HUES64 (cell line): ENCODE measurements at regions not wholly inside any gene's neighbourhood (a gene's known extent, or its start where the extent isn't known, plus 50 kb on each side); places are given as distances from the start of the nearest gene placed in this dataset.

ENCODE experiments used
- H3K27ac ChIP-seq: 2 replicates; pipeline ENCODE4 v1.7.0; 2013; ENCODE audit warnings: low read depth, low read length, inconsistent platforms
- H3K27me3 ChIP-seq: 2 replicates; pipeline ENCODE4 v1.6.1; 2013; ENCODE audit warnings: mild to moderate bottlenecking, low read length; ENCODE audit not compliant: insufficient read depth
- H3K36me3 ChIP-seq: 2 replicates; pipeline ENCODE4 v1.6.1; 2013; ENCODE audit warnings: mild to moderate bottlenecking, low read length; ENCODE audit not compliant: insufficient read depth
- H3K4me1 ChIP-seq: 2 replicates; pipeline ENCODE4 v1.6.1; 2013; ENCODE audit warnings: mild to moderate bottlenecking, low read length, moderate library complexity; ENCODE audit not compliant: insufficient read depth
- H3K4me3 ChIP-seq: 2 replicates; pipeline ENCODE4 v1.5.1; 2013; ENCODE audit warnings: mild to moderate bottlenecking, low read length, moderate library complexity
- H3K9ac ChIP-seq: 2 replicates; pipeline ENCODE4 v1.6.1; 2013; ENCODE audit warnings: mild to moderate bottlenecking, low read depth, low read length
- H3K9me3 ChIP-seq: 2 replicates; pipeline ENCODE4 v1.6.1; 2013; ENCODE audit warnings: low read depth, low read length; ENCODE audit not compliant: insufficient read depth
- WGBS: fragments of 150-250, 120-280 bp; methylation state at CpG from one replicate; pipeline ENCODE4 v1.1.7; 2013; ENCODE audit warnings: missing lambda C conversion rate; 5-methylcytosine and 5-hydroxymethylcytosine counted together

DNA sequence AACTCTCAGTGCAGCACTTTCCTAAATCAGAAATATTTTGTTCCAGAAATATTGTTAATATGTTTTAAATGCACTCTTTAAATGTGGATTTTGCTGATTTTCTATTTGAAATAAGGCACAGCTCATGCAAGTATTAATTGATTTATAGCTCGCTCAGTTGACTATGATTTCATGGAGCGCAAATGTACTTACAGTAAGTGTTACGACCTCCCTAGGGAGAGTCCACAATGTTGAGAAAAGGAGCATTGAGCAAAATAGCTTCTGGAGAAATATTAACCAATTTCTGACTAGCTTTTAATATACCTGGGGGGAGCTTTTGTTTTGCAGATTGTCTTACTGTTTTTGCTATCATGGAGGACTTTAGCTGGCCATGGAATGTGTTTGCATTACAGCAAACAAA is 1687.5 kb downstream of the STIM2 start:
- Histone ChIP-seq H3K4me1 (peaks cover 4% of the 10 kb centered on the region; the same call in 1 of the 2 replicates), H3K4me3 (no peak overlapping the region), H3K9me3 (no peaks in the 10 kb centered on the region), H3K9ac (no peak overlapping the region), H3K27me3 (no peaks in the 10 kb centered on the region), H3K36me3 (no peaks in the 10 kb centered on the region), H3K27ac (no peak overlapping the region)
- WGBS: 93% methylated on average over 3 of the region's 3 CpGs

- no peaks in the 10 kb centered on the region for H3K9me3 ChIP-seq
- H3K27ac ChIP-seq: no peak overlapping the region
- 78% methylated on average over 6 of the region's 6 CpGs for WGBS
- H3K4me1 ChIP-seq: peaks cover 4% of the 10 kb centered on the region; the same call in 1 of the 2 replicates
- no peaks in the 10 kb centered on the region for H3K27me3 ChIP-seq
- no peak overlapping the region for H3K4me3 ChIP-seq
- no peaks in the 10 kb centered on the region for H3K36me3 ChIP-seq
- no peak overlapping the region for H3K9ac ChIP-seq
Measured at GRCh38 chr4:28548594-28548993, 1688.0 kb downstream of the STIM2 start.

- no peak overlapping the region for H3K9ac ChIP-seq
- H3K27me3 ChIP-seq: no peaks in the 10 kb centered on the region
- H3K4me1 ChIP-seq: no peaks in the 10 kb centered on the region
- no peaks in the 10 kb centered on the region for H3K9me3 ChIP-seq
- WGBS: 94% methylated on average over 2 of the region's 2 CpGs
- no peak overlapping the region for H3K4me3 ChIP-seq
- no peak overlapping the region for H3K27ac ChIP-seq
- no peaks in the 10 kb centered on the region for H3K36me3 ChIP-seq
Measured at GRCh38 chr4:28555866-28556265, 1695.2 kb downstream of the STIM2 start.

DNA sequence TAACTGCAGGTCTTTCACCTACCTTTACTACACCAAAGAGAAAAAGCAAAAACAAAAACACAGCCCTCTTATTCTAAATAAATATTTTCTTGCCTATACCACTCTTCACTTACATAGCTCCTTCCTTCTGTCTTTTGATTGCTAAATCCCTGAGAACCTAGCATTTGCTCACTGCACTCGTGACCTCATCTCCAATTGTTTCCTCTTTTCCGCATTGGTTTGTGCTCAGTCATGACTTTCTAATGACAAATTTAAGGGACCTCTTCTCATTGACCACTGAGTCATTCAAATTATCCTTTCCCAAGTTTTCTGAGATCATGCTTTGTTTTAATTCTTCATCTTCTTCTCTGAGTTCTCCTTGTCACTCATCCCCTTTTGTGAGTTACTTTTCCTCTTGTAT is 1697.1 kb downstream of the STIM2 start:
- Histone ChIP-seq H3K4me3 (no peak overlapping the region), H3K27ac (no peak overlapping the region), H3K9ac (no peak overlapping the region), H3K36me3 (no peaks in the 10 kb centered on the region), H3K9me3 (no peaks in the 10 kb centered on the region), H3K27me3 (no peaks in the 10 kb centered on the region), H3K4me1 (no peaks in the 10 kb centered on the region)
- WGBS: 93% methylated on average over 2 of the region's 2 CpGs

GRCh38 chr4:28558895-28559294 is 1698.3 kb downstream of the STIM2 start:
- no peaks in the 10 kb centered on the region for H3K9me3 ChIP-seq
- no peaks in the 10 kb centered on the region for H3K4me1 ChIP-seq
- no peaks in the 10 kb centered on the region for H3K27me3 ChIP-seq
- H3K4me3 ChIP-seq: no peak overlapping the region
- no peaks in the 10 kb centered on the region for H3K36me3 ChIP-seq
- H3K9ac ChIP-seq: no peak overlapping the region
- WGBS: 94% methylated on average over 2 of the region's 2 CpGs
- H3K27ac ChIP-seq: no peak overlapping the region

DNA sequence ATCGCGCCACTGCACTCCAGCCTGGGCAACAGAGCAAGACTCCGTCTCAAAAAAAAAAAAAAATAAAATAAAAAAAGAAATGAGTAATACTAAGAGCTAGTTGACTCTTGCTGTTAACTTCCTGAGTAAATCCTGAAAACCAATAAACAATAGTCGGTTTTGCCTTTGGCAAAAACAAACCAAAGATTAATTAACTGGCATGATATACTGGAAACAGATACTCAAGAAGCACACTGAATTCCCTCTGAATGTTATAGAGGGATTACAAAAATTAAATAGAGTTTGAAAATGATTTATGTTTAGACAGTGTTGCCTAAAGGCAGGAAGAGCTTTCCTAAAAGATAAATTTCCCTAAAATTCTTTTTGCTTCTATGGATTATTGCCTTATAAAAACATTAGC is 1702.3 kb downstream of the STIM2 start:
- H3K27me3 ChIP-seq: no peaks in the 10 kb centered on the region
- H3K9ac ChIP-seq: no peak overlapping the region
- no peak overlapping the region for H3K4me3 ChIP-seq
- H3K36me3 ChIP-seq: no peaks in the 10 kb centered on the region
- peaks cover 4% of the 10 kb centered on the region; the same call in 1 of the 2 replicates for H3K9me3 ChIP-seq
- H3K4me1 ChIP-seq: no peaks in the 10 kb centered on the region
- H3K27ac ChIP-seq: no peak overlapping the region
- WGBS: 86% methylated on average over 1 of the region's 4 CpGs

GRCh38 chr4:28565396-28565795 is 1704.8 kb downstream of the STIM2 start:
- H3K9me3 ChIP-seq: peaks cover 13% of the 10 kb centered on the region
- no peak overlapping the region for H3K27ac ChIP-seq
- H3K36me3 ChIP-seq: no peaks in the 10 kb centered on the region
- no peaks in the 10 kb centered on the region for H3K27me3 ChIP-seq
- no peak overlapping the region for H3K9ac ChIP-seq
- no peak overlapping the region for H3K4me3 ChIP-seq
- H3K4me1 ChIP-seq: no peaks in the 10 kb centered on the region
- 100% methylated on average over 1 of the region's 2 CpGs for WGBS

GRCh38 chr4:28600958-28601357 is 1740.3 kb downstream of the STIM2 start:
- Histone ChIP-seq H3K9me3 (peaks cover 8% of the 10 kb centered on the region; the same call in 1 of the 2 replicates), H3K27me3 (no peaks in the 10 kb centered on the region), H3K9ac (no peak overlapping the region), H3K36me3 (no peaks in the 10 kb centered on the region), H3K4me1 (peaks cover 5% of the 10 kb centered on the region; the same call in 1 of the 2 replicates), H3K27ac (no peak overlapping the region), H3K4me3 (no peak overlapping the region)
- WGBS: 93% methylated on average over 1 of the region's 2 CpGs

- no peaks in the 10 kb centered on the region for H3K36me3 ChIP-seq
- no peaks in the 10 kb centered on the region for H3K9me3 ChIP-seq
- 50% methylated on average over 2 of the region's 3 CpGs for WGBS
- H3K27me3 ChIP-seq: no peaks in the 10 kb centered on the region
- H3K4me1 ChIP-seq: no peaks in the 10 kb centered on the region
- H3K27ac ChIP-seq: no peak overlapping the region
- H3K9ac ChIP-seq: no peak overlapping the region
- no peak overlapping the region for H3K4me3 ChIP-seq
Measured at GRCh38 chr4:28621591-28621990, 1761.0 kb downstream of the STIM2 start.

GRCh38 chr4:28636971-28637370 is 1776.3 kb downstream of the STIM2 start:
- Histone ChIP-seq H3K27ac (no peak overlapping the region), H3K36me3 (no peaks in the 10 kb centered on the region), H3K9ac (no peak overlapping the region), H3K27me3 (no peaks in the 10 kb centered on the region), H3K4me3 (no peak overlapping the region), H3K9me3 (peaks cover 8% of the 10 kb centered on the region; the same call in 1 of the 2 replicates), H3K4me1 (0 out of 2 replicates have a peak, but pooled peaks cover 3% of the 10 kb centered on the region)
- 90% methylated on average over 3 of the region's 3 CpGs for WGBS

DNA sequence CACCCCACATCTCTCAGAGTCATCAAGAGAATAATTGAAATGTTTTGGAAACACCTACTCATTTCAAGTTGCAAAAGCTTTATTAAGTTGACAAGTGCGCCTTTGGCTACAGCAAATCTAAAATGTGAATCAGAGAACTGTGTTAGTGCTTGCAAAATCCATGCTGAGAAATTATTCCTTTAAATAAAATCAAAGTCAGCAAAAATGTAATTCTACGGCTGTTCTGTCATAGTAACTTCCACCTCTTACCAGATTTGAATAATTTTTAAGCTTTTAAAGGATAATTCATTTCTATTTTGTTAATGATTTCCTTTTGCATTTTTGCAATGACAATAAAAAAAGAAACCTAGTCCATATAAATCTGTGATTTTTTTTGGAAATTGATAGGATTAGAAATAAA is 1779.1 kb downstream of the STIM2 start:
- Histone ChIP-seq H3K27ac (no peak overlapping the region), H3K36me3 (no peaks in the 10 kb centered on the region), H3K4me3 (no peak overlapping the region), H3K9me3 (no peaks in the 10 kb centered on the region), H3K27me3 (no peaks in the 10 kb centered on the region), H3K9ac (no peak overlapping the region), H3K4me1 (no peaks in the 10 kb centered on the region)
- WGBS: 100% methylated on average over 1 of the region's 2 CpGs

DNA sequence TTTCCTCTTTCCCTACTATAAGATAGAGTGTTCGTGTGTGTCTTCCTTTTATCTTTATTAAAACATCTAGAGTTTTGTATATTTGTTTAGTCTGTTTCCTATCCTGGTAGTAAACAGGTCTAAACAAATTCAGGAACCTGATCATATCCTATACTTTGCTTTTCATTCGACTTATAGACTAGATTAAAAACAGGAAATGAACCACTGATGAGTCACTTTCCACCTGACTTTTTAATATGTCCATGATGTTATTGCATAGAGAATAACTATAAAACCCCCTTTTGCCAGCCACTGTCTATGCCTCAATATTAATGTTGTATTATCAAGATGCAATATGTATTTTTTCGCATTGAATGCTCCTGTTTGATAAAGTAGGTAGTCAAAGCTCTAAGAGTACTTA is 1794.0 kb downstream of the STIM2 start:
- WGBS: 100% methylated on average over 2 of the region's 3 CpGs
- H3K36me3 ChIP-seq: no peaks in the 10 kb centered on the region
- no peaks in the 10 kb centered on the region for H3K27me3 ChIP-seq

More for the DNA sequence above, 1794.0 kb downstream of the STIM2 start:
- Histone ChIP-seq H3K9me3 (no peaks in the 10 kb centered on the region), H3K4me1 (no peaks in the 10 kb centered on the region), H3K4me3 (no peak overlapping the region), H3K9ac (no peak overlapping the region), H3K27ac (no peak overlapping the region)
